NCI-H1105 treated with DMSO at 0.1 percent for 48 hours (cell line): ENCODE measurements at regions not wholly inside any gene's neighbourhood (a gene's known extent, or its start where the extent isn't known, plus 50 kb on each side); places are given as distances from the start of the nearest gene placed in this dataset.
A peak's percentile ranks its signal among the peaks of the same experiment; 100 is the strongest.

Experiments used
- DNase-seq: peaks from one replicate; lab custom pipeline; 2025; lab: John Stamatoyannopoulos, UW

- DNase-seq: no peak
These were observed 183.6 kb upstream of the STT3B start for GRCh38 chr3:31349001-31349748.

- no peak for DNase-seq
These were observed 182.4 kb upstream of the STT3B start for GRCh38 chr3:31350307-31350706.

GRCh38 chr3:31352331-31352730, 180.4 kb upstream of the STT3B start:
- DNase-seq: no peak

- no peak for DNase-seq
These were observed 179.6 kb upstream of the STT3B start for GRCh38 chr3:31353166-31353565.

- DNase-seq: no peak
These were observed 178.4 kb upstream of the STT3B start for GRCh38 chr3:31354373-31354772.

GRCh38 chr3:31355807-31356206, 176.9 kb upstream of the STT3B start:
- DNase-seq: no peak

- DNase-seq: no peak
These were observed 175.8 kb upstream of the STT3B start for GRCh38 chr3:31356941-31357340.

- DNase-seq: no peak
These were observed 175.3 kb upstream of the STT3B start for GRCh38 chr3:31357451-31357850.

- no peak for DNase-seq
These were observed 174.2 kb upstream of the STT3B start for GRCh38 chr3:31358473-31359070.

GRCh38 chr3:31361371-31362273, 171.1 kb upstream of the STT3B start:
- no peak for DNase-seq

GRCh38 chr3:31364188-31364587, 168.5 kb upstream of the STT3B start:
- DNase-seq: no peak

- DNase-seq: no peak
These were observed 168.0 kb upstream of the STT3B start for GRCh38 chr3:31364711-31365110.

- no peak for DNase-seq
These were observed 165.2 kb upstream of the STT3B start for GRCh38 chr3:31367518-31367917.

GRCh38 chr3:31369637-31370379, 162.9 kb upstream of the STT3B start:
- no peak for DNase-seq

- DNase-seq: no peak
These were observed 162.4 kb upstream of the STT3B start for GRCh38 chr3:31370380-31370666.

- DNase-seq: no peak
These were observed 162.0 kb upstream of the STT3B start for GRCh38 chr3:31370681-31371080.

GRCh38 chr3:31371484-31372177, 161.1 kb upstream of the STT3B start:
- no peak for DNase-seq

GRCh38 chr3:31373681-31374080, 159.0 kb upstream of the STT3B start:
- peak; percentile 19 for DNase-seq

- no peak for DNase-seq
These were observed 155.6 kb upstream of the STT3B start for GRCh38 chr3:31377045-31377642.

GRCh38 chr3:31378231-31378630, 154.5 kb upstream of the STT3B start:
- DNase-seq: no peak

- DNase-seq: no peak
These were observed 153.1 kb upstream of the STT3B start for GRCh38 chr3:31379598-31379997.
